ENCODE measurements at regions not wholly inside any gene's neighbourhood (a gene's known extent, or its start where the extent isn't known, plus 50 kb on each side); places are given as distances from the start of the nearest gene placed in this dataset.

GRCh38 chr6:43868467-43868866 lies 98.5 kb downstream of the VEGFA start:
- no peaks in the 10 kb centered on the region for H3K36me3 ChIP-seq (ENCODE audit: control insufficient read depth, insufficient read depth, low read length)
- H3K4me3 ChIP-seq (ENCODE audit: low read depth, low read length) = no peak overlapping the region
- TF ChIP-seq CTCF (IDR thresholded peaks at IDR 0.05; ENCODE audit: insufficient read depth, low read length, poor library complexity, severe bottlenecking) = no peak
- DNase-seq (ENCODE audit: low read depth) = no peak
- H3K27me3 ChIP-seq (ENCODE audit: control insufficient read depth, insufficient read depth, low read length) = peaks cover 10% of the 10 kb centered on the region

- no peak for DNase-seq (ENCODE audit: low read depth)
- Histone ChIP-seq H3K4me3 (ENCODE audit: low read depth, low read length) (no peak overlapping the region), H3K36me3 (ENCODE audit: control insufficient read depth, insufficient read depth, low read length) (no peaks in the 10 kb centered on the region), H3K27me3 (ENCODE audit: control insufficient read depth, insufficient read depth, low read length) (peaks cover 13% of the 10 kb centered on the region)
- no peak for TF ChIP-seq CTCF (IDR thresholded peaks at IDR 0.05; ENCODE audit: insufficient read depth, low read length, poor library complexity, severe bottlenecking)
Observed at GRCh38 chr6:43867996-43868395, 98.0 kb downstream of the VEGFA start.

GRCh38 chr6:43867246-43867645 lies 97.2 kb downstream of the VEGFA start:
- Histone ChIP-seq H3K4me3 (ENCODE audit: low read depth, low read length) (no peak overlapping the region), H3K27me3 (ENCODE audit: control insufficient read depth, insufficient read depth, low read length) (peaks cover 13% of the 10 kb centered on the region), H3K36me3 (ENCODE audit: control insufficient read depth, insufficient read depth, low read length) (no peaks in the 10 kb centered on the region)
- no peak for TF ChIP-seq CTCF (IDR thresholded peaks at IDR 0.05; ENCODE audit: insufficient read depth, low read length, poor library complexity, severe bottlenecking)
- no peak for DNase-seq (ENCODE audit: low read depth)

- Histone ChIP-seq H3K36me3 (ENCODE audit: control insufficient read depth, insufficient read depth, low read length) (no peaks in the 10 kb centered on the region), H3K27me3 (ENCODE audit: control insufficient read depth, insufficient read depth, low read length) (peaks cover 13% of the 10 kb centered on the region), H3K4me3 (ENCODE audit: low read depth, low read length) (no peak overlapping the region)
- TF ChIP-seq CTCF (IDR thresholded peaks at IDR 0.05; ENCODE audit: insufficient read depth, low read length, poor library complexity, severe bottlenecking) = no peak
- no peak for DNase-seq (ENCODE audit: low read depth)
Observed at GRCh38 chr6:43865932-43866645, 96.1 kb downstream of the VEGFA start.

GRCh38 chr6:43865086-43865485 lies 95.1 kb downstream of the VEGFA start:
- TF ChIP-seq CTCF (IDR thresholded peaks at IDR 0.05; ENCODE audit: insufficient read depth, low read length, poor library complexity, severe bottlenecking) = no peak
- no peak overlapping the region for H3K4me3 ChIP-seq (ENCODE audit: low read depth, low read length)
- H3K27me3 ChIP-seq (ENCODE audit: control insufficient read depth, insufficient read depth, low read length) = peaks cover 15% of the 10 kb centered on the region
- no peaks in the 10 kb centered on the region for H3K36me3 ChIP-seq (ENCODE audit: control insufficient read depth, insufficient read depth, low read length)
- DNase-seq (ENCODE audit: low read depth) = no peak

GRCh38 chr6:43862925-43863324 lies 92.9 kb downstream of the VEGFA start:
- TF ChIP-seq CTCF (IDR thresholded peaks at IDR 0.05; ENCODE audit: insufficient read depth, low read length, poor library complexity, severe bottlenecking) = no peak
- no peak for DNase-seq (ENCODE audit: low read depth)
- Histone ChIP-seq H3K27me3 (ENCODE audit: control insufficient read depth, insufficient read depth, low read length) (peaks cover 15% of the 10 kb centered on the region), H3K36me3 (ENCODE audit: control insufficient read depth, insufficient read depth, low read length) (no peaks in the 10 kb centered on the region), H3K4me3 (ENCODE audit: low read depth, low read length) (no peak overlapping the region)
